HFF-Myc (cell line): ENCODE measurements at regions not wholly inside any gene's neighbourhood (a gene's known extent, or its start where the extent isn't known, plus 50 kb on each side); places are given as distances from the start of the nearest gene placed in this dataset.

Experiments
- DNase-seq: peaks from one replicate; pipeline ENCODE4 v3.0.0-alpha.2; 2011; ENCODE audit warnings: low read depth; ENCODE audit errors: extremely low read depth
- H3K4me3 ChIP-seq: replicated peaks from 2 replicates; pipeline ENCODE4 v1.5.1; 2011; ENCODE audit warnings: low read depth, mild to moderate bottlenecking, control low read depth, low read length
- TF ChIP-seq, protein P1 (sequence below): IDR thresholded peaks from 2 replicates; pipeline ENCODE4 v1.5.1; 2012; ENCODE audit warnings: mild to moderate bottlenecking, low read depth, low read length, control low read depth; ENCODE audit errors: missing control alignments

DNA sequence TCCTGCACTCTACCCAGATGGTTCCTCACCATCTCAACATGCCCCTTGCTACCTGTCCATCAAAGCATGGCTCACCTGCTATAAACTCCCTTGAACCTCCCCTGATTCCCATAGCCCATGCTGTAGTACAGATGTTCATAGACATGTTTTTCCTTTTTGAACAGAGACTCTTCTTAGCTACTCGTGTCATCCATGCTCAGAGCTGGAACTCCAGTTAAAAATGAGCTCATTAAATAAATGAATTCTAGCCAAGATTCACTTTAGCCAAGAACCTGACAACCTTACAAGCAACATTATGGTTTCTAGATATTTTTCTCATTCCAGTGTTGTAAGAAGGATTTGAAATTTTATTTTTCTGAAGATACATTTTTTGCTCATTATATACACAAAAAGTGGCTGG is 65.0 kb downstream of the SCG2 start:
- TF ChIP-seq, protein P1, sequence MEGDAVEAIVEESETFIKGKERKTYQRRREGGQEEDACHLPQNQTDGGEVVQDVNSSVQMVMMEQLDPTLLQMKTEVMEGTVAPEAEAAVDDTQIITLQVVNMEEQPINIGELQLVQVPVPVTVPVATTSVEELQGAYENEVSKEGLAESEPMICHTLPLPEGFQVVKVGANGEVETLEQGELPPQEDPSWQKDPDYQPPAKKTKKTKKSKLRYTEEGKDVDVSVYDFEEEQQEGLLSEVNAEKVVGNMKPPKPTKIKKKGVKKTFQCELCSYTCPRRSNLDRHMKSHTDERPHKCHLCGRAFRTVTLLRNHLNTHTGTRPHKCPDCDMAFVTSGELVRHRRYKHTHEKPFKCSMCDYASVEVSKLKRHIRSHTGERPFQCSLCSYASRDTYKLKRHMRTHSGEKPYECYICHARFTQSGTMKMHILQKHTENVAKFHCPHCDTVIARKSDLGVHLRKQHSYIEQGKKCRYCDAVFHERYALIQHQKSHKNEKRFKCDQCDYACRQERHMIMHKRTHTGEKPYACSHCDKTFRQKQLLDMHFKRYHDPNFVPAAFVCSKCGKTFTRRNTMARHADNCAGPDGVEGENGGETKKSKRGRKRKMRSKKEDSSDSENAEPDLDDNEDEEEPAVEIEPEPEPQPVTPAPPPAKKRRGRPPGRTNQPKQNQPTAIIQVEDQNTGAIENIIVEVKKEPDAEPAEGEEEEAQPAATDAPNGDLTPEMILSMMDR = no peak
- H3K4me3 ChIP-seq = no peak overlapping the region
- no peak for DNase-seq

DNA sequence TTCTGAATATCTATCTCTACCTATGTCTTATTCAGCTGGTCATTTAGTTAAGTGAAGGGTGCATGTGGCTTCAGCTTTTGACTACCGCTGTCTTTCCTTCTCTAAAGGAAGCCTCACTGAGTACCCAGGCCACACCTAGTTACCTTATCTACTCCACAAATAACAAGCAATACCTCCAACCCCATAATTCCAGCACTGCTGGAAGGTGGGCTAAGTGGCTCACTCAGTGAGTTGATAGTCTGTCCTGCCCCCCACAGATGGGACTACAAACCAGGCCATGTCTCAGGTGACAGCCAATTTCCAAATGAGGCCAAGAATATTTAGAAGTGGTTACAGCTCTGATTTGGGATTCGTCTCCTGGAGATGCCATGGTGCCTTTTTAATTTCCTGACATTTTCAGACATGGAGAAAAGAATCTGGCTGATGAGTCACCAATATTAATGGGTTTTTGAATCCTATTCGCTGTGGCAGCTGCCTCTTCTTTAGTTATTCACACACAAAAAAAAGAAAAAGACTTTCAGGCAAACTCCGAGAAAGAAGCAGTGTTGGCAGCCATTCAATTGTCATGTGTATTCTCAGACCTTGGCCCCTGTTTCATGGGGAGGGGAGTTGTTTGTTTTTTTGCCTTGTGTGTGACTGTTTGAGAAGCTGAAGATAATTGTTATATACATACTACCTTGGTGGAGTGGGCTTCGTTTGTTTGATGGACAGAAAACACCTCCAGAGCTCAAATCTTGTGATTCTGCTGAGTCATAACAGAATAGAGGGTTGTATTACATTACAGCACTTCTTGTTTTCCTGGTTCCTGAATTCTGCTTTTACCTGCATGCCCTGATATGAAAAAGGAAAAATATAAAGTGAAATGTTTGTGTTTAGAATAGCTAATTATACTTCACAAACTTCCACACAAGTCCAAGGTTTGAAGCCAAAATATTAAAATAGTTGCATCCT is 64.2 kb downstream of the SCG2 start:
- TF ChIP-seq, protein P1 = no peak
- no peak overlapping the region for H3K4me3 ChIP-seq
- no peak for DNase-seq

DNA sequence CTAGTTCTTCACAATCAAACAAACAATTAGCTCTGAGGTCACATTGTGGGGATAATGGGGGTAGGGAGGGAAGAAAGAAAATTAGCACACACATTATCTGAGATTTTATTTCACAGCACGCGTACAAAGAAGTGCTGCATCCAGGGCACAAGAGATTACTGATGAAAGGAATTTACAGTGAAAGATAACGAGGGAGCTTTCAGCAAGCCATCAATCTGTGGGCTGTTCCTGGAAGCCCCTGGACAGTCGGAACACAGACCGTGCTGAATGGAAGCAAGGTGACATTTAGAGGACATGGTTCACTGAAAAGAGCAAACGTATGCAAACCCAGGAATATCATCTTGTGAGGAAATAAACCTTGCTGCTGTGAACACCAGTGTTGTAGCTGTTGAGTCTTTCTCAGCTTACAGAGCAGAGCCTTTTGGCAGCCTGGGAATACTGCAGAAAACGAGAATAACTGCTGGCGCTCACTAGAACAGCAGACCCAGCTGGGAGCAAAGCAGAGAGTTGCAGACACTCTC is 63.2 kb downstream of the SCG2 start:
- TF ChIP-seq, protein P1 = no peak
- no peak overlapping the region for H3K4me3 ChIP-seq
- DNase-seq = no peak

DNA sequence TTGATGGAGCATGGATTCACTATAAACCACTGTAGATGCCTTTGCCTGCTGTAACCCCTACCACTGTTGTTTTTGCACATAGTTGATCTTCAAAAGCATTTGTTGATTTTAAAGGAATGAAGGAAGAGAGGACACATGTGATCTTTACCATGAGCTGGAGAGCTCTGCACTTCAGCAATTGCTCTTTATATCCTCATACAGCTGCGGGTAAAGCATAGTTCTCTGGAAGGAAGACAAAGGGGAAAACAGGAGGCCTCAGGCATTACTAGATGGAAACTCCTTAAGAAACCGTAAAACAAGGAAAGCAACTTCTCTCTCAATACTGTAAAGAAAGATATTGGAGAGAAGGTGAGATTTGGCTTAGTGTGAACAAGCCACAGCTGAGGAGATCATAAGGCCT is 60.6 kb downstream of the SCG2 start:
- H3K4me3 ChIP-seq = no peak overlapping the region
- DNase-seq = no peak
- TF ChIP-seq, protein P1 = no peak

DNA sequence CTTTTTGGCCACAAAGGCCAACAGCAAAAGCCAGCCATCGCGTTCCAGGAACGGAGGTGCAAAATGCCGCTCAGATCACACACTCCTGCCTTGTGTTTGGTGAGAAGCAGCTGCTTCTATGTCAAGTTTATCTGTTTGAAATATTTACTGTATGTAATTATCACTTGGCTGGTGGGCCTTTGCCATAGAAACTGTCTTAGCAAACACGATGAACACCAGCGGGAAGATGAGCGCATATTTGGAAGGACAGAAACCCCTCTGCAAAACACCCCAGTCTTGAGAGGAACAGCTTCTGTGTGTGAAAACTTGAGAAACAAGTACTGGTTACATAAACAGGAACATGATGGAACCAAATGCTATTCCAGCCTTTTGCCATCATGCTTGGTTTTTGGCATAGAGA is 59.7 kb downstream of the SCG2 start:
- TF ChIP-seq, protein P1 = no peak

DNA sequence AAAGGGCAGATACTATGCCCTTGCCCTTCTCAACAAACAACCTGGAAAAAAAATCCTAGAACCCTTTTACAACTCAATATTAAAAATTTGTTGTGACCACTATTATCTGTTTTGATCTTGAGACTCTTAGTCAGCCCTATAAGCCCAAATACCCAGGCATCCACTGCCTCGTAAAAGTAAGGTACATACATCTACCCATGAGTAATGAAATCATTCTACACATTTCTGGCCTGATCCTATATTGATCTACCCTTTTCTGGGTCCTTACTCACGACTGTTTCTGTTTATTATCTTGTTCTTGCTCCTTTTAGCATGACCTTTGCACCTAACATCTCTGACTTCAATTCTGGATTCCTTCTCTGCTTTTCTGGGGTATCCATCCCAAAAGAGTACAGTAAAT is 56.8 kb downstream of the SCG2 start:
- TF ChIP-seq, protein P1 = no peak
- no peak for DNase-seq
- H3K4me3 ChIP-seq = no peak overlapping the region

More for the DNA sequence above, 59.7 kb downstream of the SCG2 start:
- no peak overlapping the region for H3K4me3 ChIP-seq
- no peak for DNase-seq
